Caco-2 (cell line): ENCODE measurements at regions not wholly inside any gene's neighbourhood (a gene's known extent, or its start where the extent isn't known, plus 50 kb on each side); places are given as distances from the start of the nearest gene placed in this dataset.

Source experiments
- BruUV-seq: library from RNA; stranded (reverse); fragments of 400-500 nt; replicated peaks from 2 replicates; lab custom pipeline; 2021; lab: Mats Ljungman, UMichigan
- CTCF ChIA-PET: fragments of 300-600 bp; sonication (Branson Sonifier 250); formaldehyde crosslinking; loops from one replicate; lab custom pipeline; 2022; ENCODE audit warnings: antibody characterized with exemption; lab: Charles Lee
- POLR2A ChIA-PET: fragments of 300-600 bp; sonication (Branson Sonifier 250); formaldehyde crosslinking; loops from one replicate; lab custom pipeline; 2022; ENCODE audit warnings: antibody characterized with exemption; lab: Charles Lee
- DNase-seq, 2 experiments: peaks; one replicate each; pipeline versions ENCODE4 v3.0.0 to v3.0.0-alpha.2; 2020 to 2022
- H3K27me3 ChIP-seq: replicated peaks from 2 replicates; pipeline ENCODE4 v1.6.0; 2011; ENCODE audit warnings: low read length; ENCODE audit not compliant: control insufficient read depth, insufficient read depth
- H3K36me3 ChIP-seq: 2 replicates; pipeline ENCODE4 v1.5.1; 2011; ENCODE audit warnings: low read length; ENCODE audit not compliant: control insufficient read depth, insufficient read depth
- H3K4me1 ChIP-seq: fragments of 250-450 bp; sonication (Bioruptor Pico); 2 replicates; pipeline ENCODE4 v1.5.1; 2020; ENCODE audit warnings: mild to moderate bottlenecking
- H3K4me3 ChIP-seq: 2 replicates; pipeline ENCODE4 v1.5.1; 2011; ENCODE audit warnings: low read depth, mild to moderate bottlenecking, control low read depth, low read length
- H3K9me3 ChIP-seq: fragments of 250-450 bp; sonication (Bioruptor Pico); 2 replicates; pipeline ENCODE4 v1.5.1; 2020; ENCODE audit warnings: mild to moderate bottlenecking, moderate library complexity
- H3K27ac Mint-ChIP-seq: one replicate; pipeline ENCODE4 v1.8.0; 2022; ENCODE audit warnings: mixed read lengths; ENCODE audit not compliant: unreplicated experiment
- H3K27me3 Mint-ChIP-seq: one replicate; pipeline ENCODE4 v1.8.0; 2022; ENCODE audit warnings: mixed read lengths; ENCODE audit not compliant: insufficient read depth, unreplicated experiment
- H3K36me3 Mint-ChIP-seq: one replicate; pipeline ENCODE4 v1.8.0; 2022; ENCODE audit warnings: mild to moderate bottlenecking, mixed read lengths; ENCODE audit not compliant: insufficient read depth, unreplicated experiment
- H3K4me1 Mint-ChIP-seq: one replicate; pipeline ENCODE4 v1.8.0; 2022; ENCODE audit warnings: low read depth, mixed read lengths; ENCODE audit not compliant: unreplicated experiment
- H3K4me3 Mint-ChIP-seq: one replicate; pipeline ENCODE4 v1.8.0; 2022; ENCODE audit warnings: mild to moderate bottlenecking, moderate library complexity, mixed read lengths; ENCODE audit not compliant: unreplicated experiment
- H3K9me3 Mint-ChIP-seq: one replicate; pipeline ENCODE4 v1.8.0; 2022; ENCODE audit warnings: mixed read lengths; ENCODE audit not compliant: unreplicated experiment
- CTCF ChIP-seq, 2 experiments: fragments of 200-600 bp in 1 of 2; IDR thresholded peaks; 1 replicate in 1 of 2; 2 replicates in 1 of 2; pipeline versions ENCODE4 v1.5.1 to v1.8.0; 2011 to 2022; ENCODE audit warnings: antibody characterized with exemption in 1 of 2, control low read depth in 1 of 2, inconsistent platforms in 1 of 2, low read depth in 1 of 2, low read length in 1 of 2, mild to moderate bottlenecking in 1 of 2, moderate library complexity in 1 of 2; ENCODE audit not compliant: insufficient read depth in 1 of 2, severe bottlenecking in 1 of 2, unreplicated experiment in 1 of 2
- intact Hi-C: fragments of 100-400 bp; cut with micrococcal nuclease; formaldehyde crosslinking; loops from one replicate; pipeline ENCODE4 v1.10.0; 2022; ENCODE audit not compliant: unreplicated experiment

- Mint-ChIP-seq H3K27ac (no peak overlapping the region), H3K4me1 (no peaks in the 10 kb centered on the region), H3K9me3 (peaks cover 2% of the 10 kb centered on the region), H3K36me3 (no peaks in the 10 kb centered on the region), H3K4me3 (no peak overlapping the region), H3K27me3 (peaks cover 11% of the 10 kb centered on the region)
- Histone ChIP-seq H3K4me3 (no peak overlapping the region), H3K27me3 (no peaks in the 10 kb centered on the region), H3K36me3 (no peaks in the 10 kb centered on the region), H3K9me3 (no peaks in the 10 kb centered on the region; the same call in 1 of the 2 replicates), H3K4me1 (no peaks in the 10 kb centered on the region)
- intact Hi-C loops, result no loop called here
- ChIA-PET CTCF (interaction anchor here (0.6 kb wide), 1 partner anchor 41 kb away, joined by 3 read pairs; no protein-coding TSS in a partner anchor), POLR2A (no interaction called here)
- BruUV-seq, result no TSS peak
- DNase-seq, result no peak
- TF ChIP-seq CTCF (IDR thresholded peaks at IDR 0.05; ENCODE audit: insufficient read depth in 1 of 2, low read depth in 1 of 2, low read length in 1 of 2, severe bottlenecking in 1 of 2, unreplicated experiment in 1 of 2), result no peak
Measured at GRCh38 chr5:133853646-133854365, 114.6 kb downstream of the C5orf15 start.

- intact Hi-C loops, result no loop called here
- Mint-ChIP-seq H3K4me3 (no peak overlapping the region), H3K27ac (no peak overlapping the region), H3K36me3 (no peaks in the 10 kb centered on the region), H3K9me3 (no peaks in the 10 kb centered on the region), H3K4me1 (no peaks in the 10 kb centered on the region), H3K27me3 (peaks cover 11% of the 10 kb centered on the region)
- no peak overlapping the region for H3K4me3 ChIP-seq
- ChIA-PET POLR2A (no interaction called here), CTCF (no interaction called here)
- H3K4me1 ChIP-seq, result no peaks in the 10 kb centered on the region
- BruUV-seq, result no TSS peak
- no peaks in the 10 kb centered on the region for H3K27me3 ChIP-seq
- no peaks in the 10 kb centered on the region for H3K36me3 ChIP-seq
- H3K9me3 ChIP-seq, result no peaks in the 10 kb centered on the region
- no peak for TF ChIP-seq CTCF (IDR thresholded peaks at IDR 0.05; ENCODE audit: insufficient read depth in 1 of 2, low read depth in 1 of 2, low read length in 1 of 2, severe bottlenecking in 1 of 2, unreplicated experiment in 1 of 2)
- DNase-seq, result no peak
Measured at GRCh38 chr5:133851521-133851920, 116.9 kb downstream of the C5orf15 start.

- Mint-ChIP-seq H3K9me3 (no peaks in the 10 kb centered on the region), H3K27ac (no peak overlapping the region), H3K4me1 (no peaks in the 10 kb centered on the region), H3K36me3 (no peaks in the 10 kb centered on the region), H3K27me3 (peaks cover 11% of the 10 kb centered on the region), H3K4me3 (no peak overlapping the region)
- intact Hi-C loops, result no loop called here
- no peaks in the 10 kb centered on the region for H3K27me3 ChIP-seq
- no peaks in the 10 kb centered on the region for H3K4me1 ChIP-seq
- no peak for DNase-seq
- ChIA-PET CTCF (no interaction called here), POLR2A (no interaction called here)
- H3K36me3 ChIP-seq, result no peaks in the 10 kb centered on the region
- no peak overlapping the region for H3K4me3 ChIP-seq
- BruUV-seq, result no TSS peak
- TF ChIP-seq CTCF (IDR thresholded peaks at IDR 0.05; ENCODE audit: insufficient read depth in 1 of 2, low read depth in 1 of 2, low read length in 1 of 2, severe bottlenecking in 1 of 2, unreplicated experiment in 1 of 2), result no peak
- no peaks in the 10 kb centered on the region for H3K9me3 ChIP-seq
Measured at GRCh38 chr5:133850811-133851210, 117.6 kb downstream of the C5orf15 start.
